ENCODE measurements at regions not wholly inside any gene's neighbourhood (a gene's known extent, or its start where the extent isn't known, plus 50 kb on each side); places are given as distances from the start of the nearest gene placed in this dataset.

DNA sequence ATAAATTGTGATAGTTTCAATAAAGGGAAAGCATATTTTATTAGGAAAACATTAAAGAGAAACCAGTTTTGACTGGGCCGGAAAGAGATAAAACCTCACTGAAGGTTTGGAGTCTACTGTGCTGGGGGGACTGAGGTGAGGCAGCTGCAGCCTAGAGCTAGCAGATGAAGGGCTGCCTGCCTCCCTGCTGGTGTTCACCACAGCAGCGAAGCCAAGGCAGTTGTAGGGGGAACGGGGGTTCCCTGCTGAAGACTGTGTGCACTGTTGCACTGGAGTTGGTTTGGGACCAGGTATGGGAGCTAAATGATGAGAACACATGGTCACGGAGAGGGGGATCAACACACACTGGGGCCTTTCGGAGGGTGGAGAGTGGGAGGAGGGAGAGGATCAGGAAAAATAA, 546.5 kb upstream of the SMIM31 start:
- H3K27me3 ChIP-seq (ENCODE audit: insufficient read depth, insufficient read length), result no peaks in the 10 kb centered on the region
- H3K4me1 ChIP-seq (ENCODE audit: insufficient read depth, insufficient read length), result no peaks in the 10 kb centered on the region
- H3K36me3 ChIP-seq (ENCODE audit: insufficient read depth, insufficient read length, low read length), result no peaks in the 10 kb centered on the region
- DNase-seq (ENCODE audit: low read depth, low spot score), result no peak
- H3K9me3 ChIP-seq (ENCODE audit: insufficient read depth, low read length), result no peaks in the 10 kb centered on the region
- H3K4me3 ChIP-seq (ENCODE audit: insufficient read length, low read depth), result no peak overlapping the region
- no peak overlapping the region for H3K9ac ChIP-seq (ENCODE audit: insufficient read length, low read depth)
- TF ChIP-seq SUZ12 (IDR thresholded peaks at IDR 0.05; ENCODE audit: extremely low read depth, insufficient read depth, insufficient read length) (no peak), ZNF274 (IDR thresholded peaks at IDR 0.05; ENCODE audit: low read depth, low read length) (no peak), YY1 (IDR thresholded peaks at IDR 0.05; ENCODE audit: insufficient read depth, insufficient read length) (no peak)

DNA sequence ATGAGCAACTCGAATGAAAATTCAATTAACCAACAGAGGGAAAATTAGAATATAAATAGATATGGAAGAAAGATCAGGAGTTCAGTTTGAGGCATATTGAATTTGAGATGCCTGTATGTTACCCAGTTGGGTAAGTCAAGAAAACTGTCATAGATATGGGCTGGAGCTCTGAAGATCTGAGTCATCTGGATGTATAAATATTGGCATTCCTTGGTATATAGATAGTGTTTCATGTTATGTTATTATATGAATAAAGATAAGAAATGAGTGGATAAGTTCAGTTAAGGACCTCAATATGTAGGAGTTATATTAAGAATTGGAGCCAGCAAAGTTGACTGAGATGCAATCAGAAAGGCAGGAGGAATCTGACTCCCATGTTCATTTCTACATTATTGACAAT, 543.6 kb upstream of the SMIM31 start:
- Histone ChIP-seq H3K9ac (ENCODE audit: insufficient read length, low read depth) (no peak overlapping the region), H3K36me3 (ENCODE audit: insufficient read depth, insufficient read length, low read length) (no peaks in the 10 kb centered on the region), H3K27me3 (ENCODE audit: insufficient read depth, insufficient read length) (no peaks in the 10 kb centered on the region), H3K4me3 (ENCODE audit: insufficient read length, low read depth) (no peak overlapping the region), H3K4me1 (ENCODE audit: insufficient read depth, insufficient read length) (no peaks in the 10 kb centered on the region), H3K9me3 (ENCODE audit: insufficient read depth, low read length) (no peaks in the 10 kb centered on the region)
- no peak for TF ChIP-seq ZNF274 (IDR thresholded peaks at IDR 0.05; ENCODE audit: low read depth, low read length)
- TF ChIP-seq YY1 (IDR thresholded peaks at IDR 0.05; ENCODE audit: insufficient read depth, insufficient read length), result no peak
- TF ChIP-seq SUZ12 (IDR thresholded peaks at IDR 0.05; ENCODE audit: extremely low read depth, insufficient read depth, insufficient read length), result no peak
- no peak for DNase-seq (ENCODE audit: low read depth, low spot score)

DNA sequence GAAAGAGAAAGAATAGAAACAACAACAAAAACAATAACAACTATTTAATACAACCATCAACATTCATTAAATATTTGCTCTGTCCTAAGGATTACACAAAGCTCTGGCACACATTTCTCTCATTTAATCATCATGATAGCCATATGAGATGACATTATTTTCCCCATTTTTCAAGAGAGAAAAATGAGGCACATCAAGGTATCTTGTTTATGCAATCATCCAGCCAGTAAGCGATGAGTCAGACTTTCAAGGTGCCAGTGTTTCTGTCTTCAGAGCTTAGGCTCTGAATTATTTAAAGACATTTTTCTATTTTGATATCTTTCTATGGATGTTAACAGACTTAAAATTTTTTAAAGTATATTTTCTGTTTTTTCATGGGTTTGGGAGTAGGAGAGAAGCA, 541.8 kb upstream of the SMIM31 start:
- H3K36me3 ChIP-seq (ENCODE audit: insufficient read depth, insufficient read length, low read length), result no peaks in the 10 kb centered on the region
- no peak overlapping the region for H3K9ac ChIP-seq (ENCODE audit: insufficient read length, low read depth)
- no peak for TF ChIP-seq YY1 (IDR thresholded peaks at IDR 0.05; ENCODE audit: insufficient read depth, insufficient read length)
- no peak for TF ChIP-seq SUZ12 (IDR thresholded peaks at IDR 0.05; ENCODE audit: extremely low read depth, insufficient read depth, insufficient read length)
- TF ChIP-seq ZNF274 (IDR thresholded peaks at IDR 0.05; ENCODE audit: low read depth, low read length), result no peak
- H3K9me3 ChIP-seq (ENCODE audit: insufficient read depth, low read length), result no peaks in the 10 kb centered on the region
- DNase-seq (ENCODE audit: low read depth, low spot score), result no peak
- H3K4me1 ChIP-seq (ENCODE audit: insufficient read depth, insufficient read length), result no peaks in the 10 kb centered on the region
- H3K27me3 ChIP-seq (ENCODE audit: insufficient read depth, insufficient read length), result no peaks in the 10 kb centered on the region
- H3K4me3 ChIP-seq (ENCODE audit: insufficient read length, low read depth), result no peak overlapping the region

DNA sequence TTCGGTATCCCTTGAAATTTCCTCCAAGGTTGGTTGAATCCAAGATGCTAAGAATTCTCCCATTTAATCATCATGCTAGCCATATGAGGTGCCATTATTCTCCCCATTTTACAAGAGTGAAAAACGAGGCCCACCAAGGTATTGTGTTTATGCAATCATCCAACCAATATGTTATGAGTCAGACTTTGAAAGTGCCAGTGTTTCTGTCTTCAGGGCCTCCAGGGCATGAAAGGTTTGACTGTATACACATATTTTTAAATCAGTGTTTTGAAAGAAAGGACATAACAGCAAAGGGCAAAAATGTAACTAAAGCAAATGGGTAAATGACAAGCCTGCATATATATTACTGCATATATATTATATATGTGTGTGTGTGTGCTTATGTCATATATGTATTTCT, 541.2 kb upstream of the SMIM31 start:
- no peaks in the 10 kb centered on the region for H3K4me1 ChIP-seq (ENCODE audit: insufficient read depth, insufficient read length)
- no peak overlapping the region for H3K4me3 ChIP-seq (ENCODE audit: insufficient read length, low read depth)
- no peaks in the 10 kb centered on the region for H3K27me3 ChIP-seq (ENCODE audit: insufficient read depth, insufficient read length)
- TF ChIP-seq ZNF274 (IDR thresholded peaks at IDR 0.05; ENCODE audit: low read depth, low read length) (no peak), SUZ12 (IDR thresholded peaks at IDR 0.05; ENCODE audit: extremely low read depth, insufficient read depth, insufficient read length) (no peak), YY1 (IDR thresholded peaks at IDR 0.05; ENCODE audit: insufficient read depth, insufficient read length) (no peak)
- H3K36me3 ChIP-seq (ENCODE audit: insufficient read depth, insufficient read length, low read length), result no peaks in the 10 kb centered on the region
- no peak for DNase-seq (ENCODE audit: low read depth, low spot score)
- no peaks in the 10 kb centered on the region for H3K9me3 ChIP-seq (ENCODE audit: insufficient read depth, low read length)
- H3K9ac ChIP-seq (ENCODE audit: insufficient read length, low read depth), result no peak overlapping the region

DNA sequence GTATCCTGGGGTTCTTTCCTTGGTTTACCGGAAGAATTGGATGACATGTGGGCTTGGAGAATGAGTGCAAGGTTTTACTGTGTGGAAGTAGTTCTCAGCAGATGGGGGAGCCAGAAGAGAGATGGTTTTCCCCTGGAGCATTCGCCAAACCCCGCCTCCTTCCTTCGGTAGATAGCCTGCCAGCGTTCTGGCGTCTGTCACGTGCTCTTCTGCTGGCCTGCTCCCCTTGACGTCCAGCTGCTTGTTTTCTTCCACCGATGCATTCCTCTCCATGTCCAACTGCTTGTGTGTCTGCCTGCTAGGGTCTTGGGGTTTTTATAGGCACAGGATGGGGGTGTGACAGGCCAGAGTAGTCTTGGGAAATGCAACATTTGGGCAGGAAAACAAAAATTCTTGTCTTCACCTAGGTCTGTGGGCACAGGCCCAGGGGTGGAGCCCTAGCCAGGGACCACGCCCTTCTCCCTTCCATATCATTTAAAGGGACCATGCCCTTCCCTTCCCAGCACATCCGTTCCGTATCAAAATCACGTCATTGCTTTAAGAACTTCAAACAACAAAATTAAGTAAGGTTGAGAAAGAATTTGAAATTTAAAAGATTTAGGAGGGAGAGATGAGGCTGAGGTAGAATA, 538.7 kb upstream of the SMIM31 start:
- Histone ChIP-seq H3K9me3 (ENCODE audit: insufficient read depth, low read length) (no peaks in the 10 kb centered on the region), H3K27me3 (ENCODE audit: insufficient read depth, insufficient read length) (no peaks in the 10 kb centered on the region), H3K36me3 (ENCODE audit: insufficient read depth, insufficient read length, low read length) (no peaks in the 10 kb centered on the region), H3K4me3 (ENCODE audit: insufficient read length, low read depth) (no peak overlapping the region), H3K4me1 (ENCODE audit: insufficient read depth, insufficient read length) (no peaks in the 10 kb centered on the region), H3K9ac (ENCODE audit: insufficient read length, low read depth) (no peak overlapping the region)
- TF ChIP-seq ZNF274 (IDR thresholded peaks at IDR 0.05; ENCODE audit: low read depth, low read length) (no peak), SUZ12 (IDR thresholded peaks at IDR 0.05; ENCODE audit: extremely low read depth, insufficient read depth, insufficient read length) (no peak), YY1 (IDR thresholded peaks at IDR 0.05; ENCODE audit: insufficient read depth, insufficient read length) (no peak)
- DNase-seq (ENCODE audit: low read depth, low spot score), result no peak

DNA sequence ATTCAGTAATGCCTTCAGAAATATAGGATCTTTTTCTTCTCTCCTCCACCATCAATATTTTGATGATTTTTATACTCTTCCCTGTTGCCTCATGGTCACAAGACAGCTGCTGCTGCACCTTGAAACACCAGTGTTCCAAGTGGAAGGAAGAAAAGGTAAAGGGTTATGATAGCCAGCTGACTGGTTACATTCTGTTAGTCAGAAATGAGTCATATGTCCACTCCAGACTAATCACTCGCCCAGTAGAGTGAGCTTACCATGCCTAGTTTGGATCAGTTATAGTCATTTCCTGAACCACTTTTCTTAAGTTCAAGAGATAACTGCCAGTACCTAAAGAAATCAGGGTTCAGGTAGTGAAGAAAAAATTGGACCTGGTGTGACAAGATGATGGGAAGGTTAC, 532.3 kb upstream of the SMIM31 start:
- no peak for DNase-seq (ENCODE audit: low read depth, low spot score)
- no peaks in the 10 kb centered on the region for H3K27me3 ChIP-seq (ENCODE audit: insufficient read depth, insufficient read length)
- no peak for TF ChIP-seq SUZ12 (IDR thresholded peaks at IDR 0.05; ENCODE audit: extremely low read depth, insufficient read depth, insufficient read length)
- TF ChIP-seq YY1 (IDR thresholded peaks at IDR 0.05; ENCODE audit: insufficient read depth, insufficient read length), result no peak
- TF ChIP-seq ZNF274 (IDR thresholded peaks at IDR 0.05; ENCODE audit: low read depth, low read length), result no peak
- no peaks in the 10 kb centered on the region for H3K9me3 ChIP-seq (ENCODE audit: insufficient read depth, low read length)
- H3K4me3 ChIP-seq (ENCODE audit: insufficient read length, low read depth), result no peak overlapping the region
- no peak overlapping the region for H3K9ac ChIP-seq (ENCODE audit: insufficient read length, low read depth)
- H3K4me1 ChIP-seq (ENCODE audit: insufficient read depth, insufficient read length), result no peaks in the 10 kb centered on the region
- no peaks in the 10 kb centered on the region for H3K36me3 ChIP-seq (ENCODE audit: insufficient read depth, insufficient read length, low read length)

DNA sequence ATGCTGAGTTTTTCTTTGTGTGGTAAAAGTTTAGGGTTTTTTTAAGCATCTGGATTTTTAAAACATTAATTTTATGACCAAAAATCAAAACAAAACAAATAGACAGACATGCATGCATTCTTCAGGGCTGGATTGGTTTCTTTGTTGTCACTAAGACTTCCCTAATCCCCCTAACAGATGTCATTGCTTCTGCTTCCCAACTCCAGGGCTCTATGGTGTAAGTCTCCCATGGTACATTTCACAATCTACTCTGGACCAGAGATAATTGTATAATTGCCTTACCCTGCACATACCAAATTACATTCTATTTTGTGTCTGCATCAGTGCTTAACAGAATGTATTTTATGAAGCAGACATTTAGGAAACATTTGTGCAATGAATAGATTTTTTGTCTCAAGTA, 529.1 kb upstream of the SMIM31 start:
- Histone ChIP-seq H3K27me3 (ENCODE audit: insufficient read depth, insufficient read length) (no peaks in the 10 kb centered on the region), H3K4me3 (ENCODE audit: insufficient read length, low read depth) (no peak overlapping the region), H3K36me3 (ENCODE audit: insufficient read depth, insufficient read length, low read length) (no peaks in the 10 kb centered on the region), H3K4me1 (ENCODE audit: insufficient read depth, insufficient read length) (no peaks in the 10 kb centered on the region), H3K9ac (ENCODE audit: insufficient read length, low read depth) (no peak overlapping the region), H3K9me3 (ENCODE audit: insufficient read depth, low read length) (no peaks in the 10 kb centered on the region)
- no peak for DNase-seq (ENCODE audit: low read depth, low spot score)
- no peak for TF ChIP-seq ZNF274 (IDR thresholded peaks at IDR 0.05; ENCODE audit: low read depth, low read length)
- no peak for TF ChIP-seq SUZ12 (IDR thresholded peaks at IDR 0.05; ENCODE audit: extremely low read depth, insufficient read depth, insufficient read length)
- no peak for TF ChIP-seq YY1 (IDR thresholded peaks at IDR 0.05; ENCODE audit: insufficient read depth, insufficient read length)

Data from NT2/D1 (cell line).